Neural crest cell (in vitro differentiated cells): ENCODE measurements at regions not wholly inside any gene's neighbourhood (a gene's known extent, or its start where the extent isn't known, plus 50 kb on each side); places are given as distances from the start of the nearest gene placed in this dataset.
A peak's percentile ranks its signal among the peaks of the same experiment; 100 is the strongest.

Source experiments
- DNase-seq: peaks from one replicate; pipeline ENCODE4 v3.0.0; 2021; ENCODE audit warnings: low read depth, mixed read lengths, low spot score
- H3K27ac Mint-ChIP-seq: one replicate; pipeline ENCODE4 v1.8.0; 2021; ENCODE audit warnings: mild to moderate bottlenecking, mixed read lengths; ENCODE audit not compliant: unreplicated experiment
- H3K27me3 Mint-ChIP-seq: 2 replicates; pipeline ENCODE4 v1.8.0; 2021; ENCODE audit warnings: low read depth, mild to moderate bottlenecking, mixed read lengths
- H3K36me3 Mint-ChIP-seq: 2 replicates; pipeline ENCODE4 v1.8.0; 2021; ENCODE audit warnings: low read depth, mild to moderate bottlenecking, mixed read lengths
- H3K4me1 Mint-ChIP-seq: 2 replicates; pipeline ENCODE4 v1.8.0; 2021; ENCODE audit warnings: mixed read lengths
- H3K4me3 Mint-ChIP-seq: one replicate; pipeline ENCODE4 v1.8.0; 2021; ENCODE audit warnings: mild to moderate bottlenecking, mixed read lengths
- H3K9me3 Mint-ChIP-seq: 2 replicates; pipeline ENCODE4 v1.8.0; 2021; ENCODE audit warnings: mixed read lengths
- TF ChIP-seq, protein P1 (sequence below): fragments of 200-600 bp; sonication (generic); conservative IDR thresholded peaks from 2 replicates; pipeline ENCODE4 v1.5.0; 2021; ENCODE audit warnings: antibody characterized with exemption, mild to moderate bottlenecking

DNA sequence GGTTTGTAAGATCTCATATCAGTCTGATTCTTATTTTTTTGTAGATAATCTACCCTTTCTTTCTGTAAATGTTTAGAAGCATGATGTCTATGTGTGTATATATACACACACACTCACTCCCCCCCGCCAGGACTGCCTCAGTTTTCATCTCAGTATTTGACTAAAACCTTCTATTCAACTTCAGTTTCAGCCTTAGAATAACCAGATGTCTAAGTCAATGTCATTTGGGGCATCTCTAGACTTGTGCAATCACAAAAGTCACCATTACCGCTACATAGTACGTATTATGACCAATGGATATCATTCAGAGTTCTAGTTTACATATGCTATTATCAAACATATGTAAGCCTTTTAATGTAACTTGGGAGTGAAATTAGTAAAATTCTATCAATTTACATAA lies 53.3 kb upstream of the BOLA1 start:
- TF ChIP-seq, protein P1, sequence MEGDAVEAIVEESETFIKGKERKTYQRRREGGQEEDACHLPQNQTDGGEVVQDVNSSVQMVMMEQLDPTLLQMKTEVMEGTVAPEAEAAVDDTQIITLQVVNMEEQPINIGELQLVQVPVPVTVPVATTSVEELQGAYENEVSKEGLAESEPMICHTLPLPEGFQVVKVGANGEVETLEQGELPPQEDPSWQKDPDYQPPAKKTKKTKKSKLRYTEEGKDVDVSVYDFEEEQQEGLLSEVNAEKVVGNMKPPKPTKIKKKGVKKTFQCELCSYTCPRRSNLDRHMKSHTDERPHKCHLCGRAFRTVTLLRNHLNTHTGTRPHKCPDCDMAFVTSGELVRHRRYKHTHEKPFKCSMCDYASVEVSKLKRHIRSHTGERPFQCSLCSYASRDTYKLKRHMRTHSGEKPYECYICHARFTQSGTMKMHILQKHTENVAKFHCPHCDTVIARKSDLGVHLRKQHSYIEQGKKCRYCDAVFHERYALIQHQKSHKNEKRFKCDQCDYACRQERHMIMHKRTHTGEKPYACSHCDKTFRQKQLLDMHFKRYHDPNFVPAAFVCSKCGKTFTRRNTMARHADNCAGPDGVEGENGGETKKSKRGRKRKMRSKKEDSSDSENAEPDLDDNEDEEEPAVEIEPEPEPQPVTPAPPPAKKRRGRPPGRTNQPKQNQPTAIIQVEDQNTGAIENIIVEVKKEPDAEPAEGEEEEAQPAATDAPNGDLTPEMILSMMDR = no peak
- peak overlapping the region; percentile 90 for H3K4me3 Mint-ChIP-seq
- peaks cover 59% of the 10 kb centered on the region for H3K4me1 Mint-ChIP-seq
- no peaks in the 10 kb centered on the region for H3K36me3 Mint-ChIP-seq
- no peaks in the 10 kb centered on the region for H3K27me3 Mint-ChIP-seq
- no peak overlapping the region for H3K27ac Mint-ChIP-seq
- no peaks in the 10 kb centered on the region for H3K9me3 Mint-ChIP-seq
- no peak for DNase-seq

DNA sequence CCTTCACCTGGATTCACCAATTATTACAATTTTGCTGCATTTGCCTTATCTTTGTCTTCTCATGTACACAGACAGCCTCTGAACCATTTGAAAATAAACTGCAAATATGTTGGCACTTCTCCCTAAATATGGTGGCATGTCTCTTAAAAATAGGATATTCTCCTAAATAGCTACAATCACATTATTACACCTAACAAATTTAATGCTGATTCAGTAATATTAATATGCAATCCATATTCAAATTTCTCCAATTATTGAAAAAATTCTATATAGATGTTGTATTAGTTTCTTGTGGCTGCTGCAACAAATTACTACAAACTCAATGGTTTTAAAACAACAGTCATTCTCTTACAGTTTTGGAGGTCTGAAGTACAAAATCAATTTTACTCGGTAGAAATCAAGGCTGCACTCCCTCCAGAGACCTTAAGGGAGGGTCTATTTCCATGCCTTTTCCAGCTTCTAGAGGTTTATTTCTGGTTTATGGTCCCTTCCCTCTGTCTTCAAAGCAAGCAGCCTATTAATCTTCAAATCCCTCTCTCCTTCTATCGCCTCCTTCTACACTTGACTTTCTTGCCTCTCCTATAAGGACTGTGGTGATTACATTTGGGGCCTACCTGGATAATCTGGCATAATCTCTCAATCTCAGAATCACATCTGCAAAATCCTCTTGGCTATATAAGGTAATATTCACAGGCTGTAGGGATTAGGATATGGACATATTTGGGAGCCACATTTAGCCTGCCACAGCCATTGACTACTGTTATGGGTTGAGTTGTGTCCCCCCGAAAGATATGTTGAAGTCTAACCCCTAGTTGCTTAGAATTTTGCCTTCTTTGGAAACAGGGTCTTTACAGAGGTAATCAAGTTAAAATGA lies 52.5 kb upstream of the BOLA1 start:
- TF ChIP-seq, protein P1 = no peak
- Mint-ChIP-seq H3K27ac (no peak overlapping the region), H3K4me1 (peaks cover 59% of the 10 kb centered on the region), H3K27me3 (no peaks in the 10 kb centered on the region), H3K9me3 (no peaks in the 10 kb centered on the region), H3K4me3 (peak overlapping the region; percentile 85), H3K36me3 (no peaks in the 10 kb centered on the region)
- peak; percentile 0 for DNase-seq

DNA sequence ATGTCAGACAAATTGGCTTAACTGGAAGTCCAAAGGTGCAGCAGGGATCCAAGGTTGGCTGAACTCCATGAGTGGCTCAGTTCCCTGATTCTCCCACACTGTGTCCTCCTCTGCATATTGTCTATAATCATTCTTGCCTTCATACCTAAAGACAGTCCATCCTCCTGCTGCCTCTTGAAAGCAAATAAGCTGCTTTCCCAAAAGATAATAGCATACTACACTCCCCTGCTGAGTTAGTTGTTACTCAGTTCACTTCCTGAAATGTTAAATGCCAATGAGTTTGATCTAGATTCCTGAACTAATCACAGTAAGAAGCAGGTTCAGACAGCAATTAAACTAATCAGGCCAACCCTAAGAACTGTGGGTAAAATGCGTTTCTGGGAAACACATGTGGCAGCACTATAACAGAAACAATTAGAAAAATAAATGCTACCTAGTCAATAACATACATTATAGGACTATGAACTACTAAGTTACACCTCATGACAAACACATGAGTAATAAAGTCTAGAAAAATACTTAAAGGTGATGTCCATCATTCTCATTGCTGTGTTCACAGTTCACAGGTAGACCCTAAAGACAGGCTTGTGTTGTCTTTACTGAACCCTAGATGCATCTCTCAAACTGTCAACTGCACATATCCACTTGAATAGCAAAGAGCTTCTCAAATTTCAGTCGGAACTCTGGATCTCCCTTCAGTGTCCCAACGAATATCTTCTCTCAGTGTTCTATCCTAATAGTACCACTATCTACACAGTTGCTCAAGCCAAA lies 50.8 kb upstream of the BOLA1 start:
- TF ChIP-seq, protein P1 = no peak
- peak overlapping the region; percentile 70 for H3K27ac Mint-ChIP-seq
- H3K36me3 Mint-ChIP-seq = no peaks in the 10 kb centered on the region
- H3K9me3 Mint-ChIP-seq = no peaks in the 10 kb centered on the region
- DNase-seq = peak; percentile 0
- peak overlapping the region; percentile 88 for H3K4me3 Mint-ChIP-seq
- H3K27me3 Mint-ChIP-seq = no peaks in the 10 kb centered on the region
- peaks cover 57% of the 10 kb centered on the region for H3K4me1 Mint-ChIP-seq

DNA sequence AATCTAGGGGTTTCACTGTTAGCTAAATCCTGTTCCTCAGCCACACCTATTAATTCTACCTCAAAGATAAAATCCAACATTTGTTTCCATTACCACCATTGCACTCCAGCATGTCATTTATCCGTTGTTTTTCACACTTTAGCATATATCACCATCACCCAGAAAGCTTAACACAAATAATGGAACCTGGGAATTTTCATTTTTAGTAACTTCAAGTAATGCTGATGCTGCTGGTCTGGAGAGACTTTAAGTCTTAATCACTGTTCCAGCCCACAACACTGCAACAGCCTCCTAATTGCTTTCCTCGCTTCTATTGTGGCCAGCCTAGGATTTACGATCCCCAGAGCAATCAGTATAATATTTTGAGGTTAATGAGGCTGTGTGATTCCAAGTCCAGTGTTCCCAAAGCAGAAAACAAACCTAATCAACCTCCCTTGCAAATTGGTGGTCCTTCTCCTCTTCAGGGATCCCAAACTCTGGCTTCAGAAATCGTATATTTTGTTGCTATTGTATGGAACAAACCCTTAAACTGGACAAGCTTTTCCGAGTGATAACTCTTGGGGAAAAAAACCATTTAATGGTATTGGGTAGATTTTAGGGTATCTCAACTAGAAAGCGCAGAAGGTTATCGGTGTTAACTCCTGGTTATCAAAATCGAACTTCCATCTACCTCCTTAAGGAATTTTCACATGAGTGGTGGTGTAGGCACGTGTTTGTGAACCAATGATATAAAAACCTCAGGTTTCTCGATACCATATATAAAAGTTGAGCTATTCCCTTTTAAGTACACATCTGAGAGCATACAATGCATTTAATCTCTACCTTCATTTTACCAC lies 50.0 kb upstream of the BOLA1 start:
- peak overlapping the region; percentile 88 for H3K4me3 Mint-ChIP-seq
- peaks cover 50% of the 10 kb centered on the region for H3K4me1 Mint-ChIP-seq
- TF ChIP-seq, protein P1 = no peak
- H3K36me3 Mint-ChIP-seq = no peaks in the 10 kb centered on the region
- no peaks in the 10 kb centered on the region for H3K9me3 Mint-ChIP-seq
- peak overlapping the region; percentile 91 for H3K27ac Mint-ChIP-seq
- peak; percentile 0 for DNase-seq
- no peaks in the 10 kb centered on the region for H3K27me3 Mint-ChIP-seq
